Activated CD8-positive, alpha-beta memory T cell treated with anti-CD3 and anti-CD28 coated beads for 24 hours (primary cell): ENCODE measurements at regions not wholly inside any gene's neighbourhood (a gene's known extent, or its start where the extent isn't known, plus 50 kb on each side); places are given as distances from the start of the nearest gene placed in this dataset.

Experiments used
- DNase-seq: peaks from one replicate; pipeline ENCODE4 v3.0.0-alpha.2; 2020

DNA sequence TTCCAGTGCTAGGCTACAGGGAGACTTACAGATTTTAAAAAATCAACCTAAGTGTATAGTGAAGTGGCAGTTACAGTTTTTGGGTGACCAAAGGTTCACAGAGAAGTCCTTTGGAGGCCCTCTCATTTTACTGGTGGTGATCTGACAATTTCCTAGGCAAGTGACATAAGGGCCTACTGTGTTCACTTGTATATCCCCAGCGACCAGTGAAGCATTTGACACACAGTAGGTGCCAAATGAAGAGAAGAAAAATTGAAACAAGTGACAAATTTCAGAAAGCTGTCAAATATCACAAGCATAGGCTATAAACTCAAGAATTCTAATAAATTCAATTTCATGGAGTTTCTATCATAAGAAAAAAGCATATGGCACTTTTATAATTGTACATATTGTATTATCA is 89.5 kb downstream of the RPL22L1 start:
- DNase-seq = no peak

DNA sequence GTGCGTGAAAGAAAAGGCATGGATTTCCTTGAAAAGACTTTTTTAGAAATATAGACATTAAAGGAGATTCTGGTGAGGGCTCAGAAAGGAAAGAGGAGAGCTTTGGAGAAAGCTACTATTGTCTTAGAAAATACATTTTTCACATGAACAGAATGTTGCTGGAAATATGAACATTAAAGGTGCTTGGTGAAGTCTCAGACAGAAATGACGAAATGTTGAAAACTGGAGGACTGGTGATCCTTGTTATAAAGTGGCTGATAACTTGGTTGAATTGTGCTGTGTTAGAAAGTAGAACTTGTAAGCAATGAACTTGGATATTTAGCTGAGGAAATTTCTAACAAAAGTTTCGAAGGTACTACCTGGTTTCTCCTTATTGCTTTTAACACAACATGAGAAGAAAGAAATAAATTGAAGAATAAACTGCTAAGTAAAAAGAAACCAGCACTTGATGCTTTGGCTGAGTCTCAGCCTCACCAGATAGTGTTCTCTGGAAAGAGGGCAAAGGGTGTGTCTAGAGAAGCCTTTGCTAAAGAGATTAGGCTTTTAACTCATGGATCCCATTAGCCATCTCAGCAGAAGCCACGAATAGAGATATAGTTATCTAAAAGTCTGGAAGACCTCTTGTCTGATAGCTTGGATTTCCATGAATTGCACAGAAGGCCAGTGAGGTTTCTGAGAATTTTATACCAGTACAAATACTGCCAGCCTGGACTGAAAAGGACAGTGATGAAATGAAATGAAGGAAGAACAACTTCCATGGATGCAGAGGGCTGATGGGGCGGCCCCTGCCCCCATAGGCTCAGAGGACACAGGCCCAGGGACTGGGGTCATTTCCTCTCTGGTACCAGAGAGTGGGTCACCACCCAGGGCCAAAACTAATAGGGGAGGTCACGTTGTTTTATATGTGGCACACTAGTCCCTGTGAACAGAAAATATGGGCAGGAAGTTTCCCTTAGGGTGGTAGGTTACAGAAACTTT is 91.5 kb downstream of the RPL22L1 start:
- DNase-seq = no peak

DNA sequence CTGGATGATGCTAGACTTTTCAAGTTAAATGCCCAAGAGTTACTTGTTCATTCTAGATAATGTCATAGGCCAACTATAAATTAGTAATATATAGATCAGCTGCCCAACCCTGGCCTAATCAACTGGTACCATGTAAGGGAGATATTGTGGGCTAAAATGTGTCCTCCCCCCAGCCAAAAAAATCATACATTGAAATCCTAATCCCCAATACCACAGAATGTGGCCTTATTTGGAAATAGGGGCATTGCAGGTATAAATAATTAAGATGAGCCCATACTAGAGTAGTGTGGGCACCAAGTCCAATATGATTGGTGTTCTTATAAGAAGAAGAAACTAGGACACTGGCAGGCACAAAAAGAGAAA is 92.5 kb downstream of the RPL22L1 start:
- DNase-seq = no peak

DNA sequence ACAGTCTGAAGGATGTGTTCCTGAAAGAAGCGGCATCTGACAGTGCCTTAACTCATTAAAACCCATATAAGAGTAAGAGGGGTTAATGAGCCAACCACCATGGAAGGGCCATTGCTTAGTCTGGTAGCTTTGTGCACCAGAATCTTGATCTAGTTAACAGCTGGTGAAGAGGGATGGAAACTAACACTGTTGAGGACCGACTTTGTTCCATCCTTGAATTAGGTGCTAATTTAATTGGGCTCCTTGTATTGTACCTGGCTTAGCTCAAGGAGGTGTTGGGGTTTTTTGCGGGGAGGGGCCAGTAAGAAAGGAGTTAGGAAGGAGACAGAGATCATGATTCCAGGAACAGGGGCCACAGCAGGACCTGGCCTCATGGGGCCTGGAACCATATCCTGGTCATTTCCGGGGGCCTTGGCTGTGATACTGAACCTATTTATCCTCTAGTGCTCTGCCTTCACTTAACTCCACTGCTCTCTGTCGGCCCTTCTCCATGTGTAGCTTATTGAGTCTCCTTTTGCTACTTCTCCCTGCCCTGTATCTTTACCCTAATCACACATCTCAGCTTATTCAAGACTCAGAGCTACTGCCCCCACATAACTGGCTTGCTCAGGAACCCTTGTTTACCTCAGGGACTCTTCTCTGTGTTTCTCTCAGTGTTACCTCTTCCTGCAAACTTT is 93.0 kb downstream of the RPL22L1 start:
- no peak for DNase-seq

DNA sequence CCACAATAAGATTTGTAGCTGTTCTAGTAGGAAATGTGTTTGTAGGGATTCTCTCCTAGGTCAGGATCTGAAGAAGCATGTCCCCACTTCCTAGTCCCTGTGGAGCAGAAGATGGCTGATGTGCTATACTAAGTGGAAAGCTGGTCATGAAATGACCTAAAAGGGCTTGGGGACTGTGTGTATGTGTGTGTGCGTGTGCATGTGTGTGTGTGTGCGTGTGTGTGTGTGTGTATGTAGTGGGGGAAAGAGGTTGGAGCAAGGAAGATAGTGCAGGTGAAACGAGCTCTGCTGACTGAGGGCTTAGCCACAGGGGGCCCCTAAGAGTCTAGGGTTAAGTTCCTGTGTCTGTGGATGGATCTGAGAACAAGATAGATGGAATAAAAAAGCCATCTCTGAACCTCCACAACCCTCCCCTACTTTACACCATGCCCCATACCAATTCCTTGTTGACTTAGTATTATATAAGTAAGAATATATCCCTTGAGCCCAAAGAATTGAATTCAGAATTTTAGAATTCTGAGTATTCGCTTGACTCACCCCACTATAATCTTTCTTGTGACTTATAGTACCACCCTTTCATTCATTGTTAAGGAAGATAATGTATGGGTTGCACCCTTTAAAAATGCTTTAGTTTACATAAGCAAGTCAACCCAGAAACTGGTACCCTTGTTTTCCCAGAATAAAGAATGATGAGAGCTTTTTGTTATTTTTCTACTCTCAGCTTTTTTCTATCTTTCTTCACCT is 96.1 kb downstream of the RPL22L1 start:
- DNase-seq = no peak

DNA sequence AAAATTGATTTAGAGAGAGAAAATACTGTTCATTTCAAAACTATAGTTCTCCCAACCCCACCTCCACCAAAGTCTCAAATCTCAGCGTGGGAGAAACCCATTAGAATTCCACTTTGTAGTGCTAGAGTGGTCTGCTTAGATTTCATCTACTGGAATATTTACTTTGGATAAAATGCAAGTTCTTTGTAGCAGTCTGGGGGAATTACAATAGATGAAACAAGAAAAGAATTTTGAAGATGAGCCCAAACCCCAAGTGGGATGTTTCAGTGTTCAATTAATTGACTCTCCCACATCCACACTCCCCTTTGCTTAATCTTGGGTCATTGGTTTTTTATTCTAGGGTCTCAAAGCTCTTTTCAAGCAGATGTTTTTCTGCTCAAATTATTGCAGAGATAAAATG is 97.8 kb downstream of the RPL22L1 start:
- no peak for DNase-seq

DNA sequence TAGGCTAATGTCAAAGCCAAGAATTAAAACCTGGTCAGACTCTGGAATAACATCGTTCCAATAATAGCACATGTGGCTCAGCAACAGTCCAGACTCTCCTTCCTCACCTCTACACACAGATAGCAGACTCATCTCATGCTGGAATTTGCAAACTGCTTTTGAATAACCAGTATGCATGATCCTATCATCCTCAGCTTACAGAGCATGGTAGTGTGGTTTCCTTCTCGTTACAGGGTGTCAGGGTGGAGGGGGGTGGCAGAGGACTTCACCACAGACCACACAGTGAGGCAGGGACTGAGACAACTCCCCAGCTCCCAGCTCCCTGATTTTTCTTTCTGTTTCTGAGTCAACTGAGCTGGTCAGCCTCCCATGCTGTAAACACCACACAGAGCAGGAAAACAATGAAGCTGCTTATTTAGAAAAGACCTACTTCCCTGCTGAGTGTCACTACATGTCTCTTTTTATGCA is 101.6 kb downstream of the RPL22L1 start:
- DNase-seq = no peak

DNA sequence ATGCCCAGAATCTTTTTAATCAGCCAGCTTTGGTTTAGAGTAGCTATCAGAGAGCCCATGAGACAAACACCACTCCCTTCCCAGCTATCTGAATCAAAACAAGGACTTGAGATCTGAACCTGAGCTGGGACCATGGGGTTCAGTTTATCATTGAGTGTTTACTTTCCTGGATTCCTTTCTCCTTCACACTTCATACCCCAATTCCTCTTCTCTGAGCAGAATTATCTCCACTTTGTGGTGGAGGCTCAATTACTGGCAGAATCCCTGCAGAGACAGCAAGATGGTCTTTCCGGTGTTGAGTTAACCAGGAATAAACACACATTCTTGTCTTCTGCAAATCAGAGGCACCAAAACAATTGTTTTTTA is 102.4 kb downstream of the RPL22L1 start:
- no peak for DNase-seq

DNA sequence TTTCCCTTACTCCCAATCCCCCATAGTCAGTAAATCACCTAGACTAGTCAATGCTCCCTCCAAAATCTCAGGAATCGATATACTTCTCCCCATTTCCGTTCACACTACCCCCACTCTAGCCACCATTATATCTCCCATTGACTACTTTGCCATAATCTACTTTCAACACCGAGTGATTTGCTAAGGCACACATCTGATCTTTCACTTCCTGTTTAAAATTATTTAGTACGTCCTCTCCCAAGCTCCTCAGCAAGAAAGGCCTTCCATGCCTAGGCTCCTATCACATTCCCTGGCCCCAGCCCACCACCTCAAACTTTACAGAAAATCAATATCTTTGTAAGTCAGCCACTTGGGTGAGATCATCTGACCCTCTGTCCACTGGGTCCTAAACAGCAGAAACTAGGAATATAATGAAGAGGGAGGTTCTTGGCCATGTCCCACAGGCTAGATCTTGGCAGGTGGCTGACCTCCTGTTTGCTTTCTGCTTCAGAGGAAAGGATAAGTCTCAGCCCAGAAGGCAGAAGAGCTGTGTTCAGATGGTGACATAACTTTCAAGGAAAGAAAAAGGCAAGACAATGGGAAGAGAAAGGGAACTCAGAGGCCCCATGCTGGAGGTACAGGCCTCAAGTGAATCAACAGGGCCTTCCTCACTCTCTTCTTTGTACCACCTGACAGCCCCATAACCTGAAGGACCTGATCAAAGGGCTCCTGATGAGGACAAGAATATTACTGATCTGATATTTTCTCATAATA is 103.0 kb downstream of the RPL22L1 start:
- no peak for DNase-seq

DNA sequence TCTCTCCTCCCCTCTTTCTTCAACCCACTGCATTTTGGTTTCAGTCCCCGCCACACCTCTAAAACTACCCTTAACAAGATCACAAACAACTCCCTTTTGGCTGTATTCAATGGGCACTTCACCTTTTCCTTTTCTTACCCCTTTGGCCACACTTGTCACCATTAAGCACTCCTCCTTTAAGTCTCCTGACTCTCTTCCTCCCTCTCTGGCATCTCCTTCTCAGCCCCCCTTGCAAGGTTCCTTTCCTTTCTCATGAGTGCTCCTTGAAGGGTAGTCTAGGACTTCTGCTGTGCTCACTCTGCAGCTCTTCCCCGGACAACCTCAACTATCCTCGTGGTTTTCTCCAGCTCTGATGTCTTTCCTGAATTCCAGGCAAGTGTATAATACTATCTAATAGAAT is 103.7 kb downstream of the RPL22L1 start:
- no peak for DNase-seq

DNA sequence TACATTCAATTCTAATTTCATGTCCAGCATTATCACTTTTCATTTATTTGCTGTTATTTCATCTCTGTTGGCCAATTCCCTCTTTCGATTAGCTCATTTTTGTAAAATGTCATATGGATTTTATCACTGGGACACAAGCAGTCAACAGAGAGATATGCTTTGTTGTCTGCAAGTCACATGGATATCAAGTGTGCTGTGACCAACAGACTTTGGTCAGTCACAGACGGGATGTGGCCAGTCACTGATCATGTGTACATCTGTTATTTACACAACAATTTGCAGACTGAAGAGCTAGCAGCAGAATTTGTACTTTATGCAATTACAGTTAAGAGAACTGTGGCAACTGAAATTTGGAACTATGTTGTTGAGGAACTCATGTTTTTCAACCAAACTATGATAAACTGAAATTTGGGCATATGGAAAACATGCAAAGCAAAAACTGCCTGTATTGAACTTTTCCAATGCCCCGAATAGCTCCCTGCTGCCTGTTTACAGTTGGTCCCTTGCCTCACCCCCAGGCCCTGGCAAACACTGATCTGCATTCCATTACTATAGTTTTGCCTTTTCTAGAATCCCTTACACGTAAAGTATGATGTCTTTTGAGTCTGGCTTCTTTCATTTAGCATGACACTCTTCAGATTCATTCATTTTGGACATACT is 104.4 kb downstream of the RPL22L1 start:
- DNase-seq = no peak

DNA sequence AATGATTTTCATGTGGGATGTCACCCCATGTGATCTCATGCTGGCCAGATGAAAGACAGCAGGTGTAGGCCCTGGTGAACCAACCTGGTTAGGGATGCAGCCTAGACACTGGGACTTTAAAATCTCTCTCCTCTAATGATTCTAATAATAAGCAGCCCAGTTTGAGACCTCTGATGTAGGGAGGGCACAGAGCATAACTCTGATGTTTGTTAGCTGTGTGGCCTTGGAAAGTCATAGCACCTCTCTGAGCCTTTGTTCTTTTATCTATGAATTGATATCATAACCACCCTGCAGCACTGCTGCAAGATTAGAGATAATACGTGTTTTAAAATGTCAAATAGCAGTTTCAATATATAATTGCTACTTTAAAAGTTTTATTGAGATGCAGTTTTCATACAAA is 106.0 kb downstream of the RPL22L1 start:
- DNase-seq = no peak

DNA sequence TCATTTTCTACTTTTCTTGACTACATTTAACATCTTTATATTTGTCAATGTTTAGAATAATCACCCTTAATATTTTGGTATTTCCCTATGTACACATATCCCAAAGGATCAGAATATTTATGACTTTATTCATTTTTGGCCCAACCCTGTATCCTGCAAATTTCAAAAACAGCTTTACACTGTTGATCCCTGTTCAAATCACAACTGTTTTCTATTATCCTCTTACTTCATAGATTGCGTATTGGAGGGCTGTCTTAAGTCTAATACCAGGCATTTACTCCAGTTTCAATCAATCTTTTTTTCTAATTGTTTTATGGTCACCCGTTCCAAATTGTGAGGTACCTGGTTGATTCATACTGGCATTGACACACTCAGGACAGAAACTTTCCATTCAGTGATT is 107.9 kb downstream of the RPL22L1 start:
- no peak for DNase-seq

DNA sequence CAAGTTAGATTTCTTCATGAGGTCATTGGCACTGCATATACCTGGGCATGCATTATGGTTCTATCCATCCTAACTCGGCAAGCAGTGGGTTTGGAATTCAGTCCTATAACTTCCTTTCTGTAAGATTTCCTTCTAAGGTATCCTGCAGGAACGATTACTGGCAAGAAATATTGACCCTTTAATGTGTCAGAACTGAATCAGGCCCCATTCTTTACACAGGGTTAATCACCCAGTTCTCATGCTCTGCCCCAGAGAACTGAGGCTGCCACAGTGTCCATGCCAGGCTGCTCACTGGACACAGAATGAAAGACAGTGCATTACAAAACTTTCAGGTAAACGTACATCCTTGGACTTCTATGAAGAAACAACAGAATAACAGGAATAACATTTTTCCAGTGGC is 108.9 kb downstream of the RPL22L1 start:
- DNase-seq = no peak

DNA sequence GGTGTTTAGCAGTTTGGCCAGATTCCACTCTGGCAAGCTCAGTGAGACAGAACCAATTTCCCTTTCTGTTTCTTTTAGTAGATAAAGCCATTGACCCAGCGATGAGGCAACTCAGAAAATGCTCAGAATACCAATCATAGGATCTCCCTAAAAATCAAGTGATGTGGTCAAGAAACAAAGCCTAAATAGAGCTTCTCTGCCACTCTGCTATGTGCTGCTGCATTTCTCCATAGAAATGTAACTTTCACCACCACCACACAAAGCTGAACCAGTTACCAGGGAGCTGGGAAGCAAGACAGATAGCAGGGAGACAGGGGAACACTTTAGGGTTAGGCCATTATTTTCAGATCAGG is 109.8 kb downstream of the RPL22L1 start:
- DNase-seq = no peak

DNA sequence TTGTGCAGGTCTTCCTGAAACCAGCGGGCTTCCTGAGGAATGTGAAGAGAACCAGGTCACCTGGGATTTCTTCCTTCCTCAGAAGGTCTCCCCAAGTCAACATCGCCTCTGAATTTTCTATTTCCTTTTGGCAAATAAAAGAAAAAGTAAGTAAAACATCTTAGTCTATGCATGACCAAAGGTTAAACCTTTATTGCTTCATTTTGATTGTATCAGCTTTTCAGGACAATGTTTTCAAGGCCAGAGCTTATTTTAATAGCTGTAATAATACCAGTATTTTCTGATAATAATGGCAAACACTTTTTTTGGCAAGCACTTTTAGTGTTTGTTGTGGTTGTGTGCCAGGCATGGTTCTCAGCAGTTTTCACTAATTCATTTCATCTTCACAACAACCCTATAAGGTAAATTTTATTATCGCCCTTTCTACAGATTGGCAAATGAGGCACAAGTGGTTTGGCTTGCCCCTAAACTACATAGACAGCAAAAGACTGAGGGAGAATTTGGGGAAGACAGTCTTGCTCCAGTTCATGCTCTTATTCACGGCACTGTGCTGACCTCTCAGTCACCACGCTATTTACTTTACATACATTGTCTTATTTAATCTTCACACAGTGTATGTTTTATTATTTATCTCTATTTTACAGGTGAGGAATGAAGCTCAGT is 110.4 kb downstream of the RPL22L1 start:
- no peak for DNase-seq

DNA sequence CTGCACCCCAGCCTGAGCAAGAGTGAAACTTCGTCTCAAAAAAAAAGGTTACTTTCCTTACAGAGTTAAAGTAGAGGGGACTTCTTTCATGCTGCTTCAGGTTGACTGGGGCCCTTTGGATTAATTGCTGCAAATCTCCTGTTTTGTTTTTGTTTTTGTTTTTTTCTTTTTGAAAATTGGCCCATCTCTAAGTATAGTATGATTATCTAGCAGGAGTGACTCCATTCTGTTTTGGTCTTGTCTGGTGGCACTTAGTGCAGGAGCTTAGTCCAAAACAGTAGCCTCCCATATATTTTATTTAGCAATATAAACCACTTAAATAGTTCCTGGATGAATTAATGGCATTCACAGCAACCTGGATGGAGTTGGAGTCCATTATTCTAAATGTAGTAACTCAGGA is 113.0 kb downstream of the RPL22L1 start:
- DNase-seq = no peak

DNA sequence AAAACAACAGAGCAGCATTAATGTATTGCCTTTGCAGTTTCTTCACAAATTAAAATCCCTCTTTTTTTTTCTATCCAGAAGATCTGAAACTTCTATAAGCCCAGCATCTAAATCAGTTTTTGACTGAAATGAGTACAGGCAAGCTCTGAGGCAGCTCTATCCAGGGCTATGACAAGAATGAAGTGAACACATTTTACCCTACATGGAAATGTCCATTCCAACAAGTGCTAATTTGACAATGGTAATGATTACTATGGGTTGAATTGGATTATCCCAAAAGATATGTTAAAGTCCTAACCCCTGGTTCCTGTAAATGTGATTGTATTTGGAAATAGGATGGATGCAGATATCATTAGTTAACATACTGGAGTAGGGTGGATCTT is 115.7 kb downstream of the RPL22L1 start:
- no peak for DNase-seq

DNA sequence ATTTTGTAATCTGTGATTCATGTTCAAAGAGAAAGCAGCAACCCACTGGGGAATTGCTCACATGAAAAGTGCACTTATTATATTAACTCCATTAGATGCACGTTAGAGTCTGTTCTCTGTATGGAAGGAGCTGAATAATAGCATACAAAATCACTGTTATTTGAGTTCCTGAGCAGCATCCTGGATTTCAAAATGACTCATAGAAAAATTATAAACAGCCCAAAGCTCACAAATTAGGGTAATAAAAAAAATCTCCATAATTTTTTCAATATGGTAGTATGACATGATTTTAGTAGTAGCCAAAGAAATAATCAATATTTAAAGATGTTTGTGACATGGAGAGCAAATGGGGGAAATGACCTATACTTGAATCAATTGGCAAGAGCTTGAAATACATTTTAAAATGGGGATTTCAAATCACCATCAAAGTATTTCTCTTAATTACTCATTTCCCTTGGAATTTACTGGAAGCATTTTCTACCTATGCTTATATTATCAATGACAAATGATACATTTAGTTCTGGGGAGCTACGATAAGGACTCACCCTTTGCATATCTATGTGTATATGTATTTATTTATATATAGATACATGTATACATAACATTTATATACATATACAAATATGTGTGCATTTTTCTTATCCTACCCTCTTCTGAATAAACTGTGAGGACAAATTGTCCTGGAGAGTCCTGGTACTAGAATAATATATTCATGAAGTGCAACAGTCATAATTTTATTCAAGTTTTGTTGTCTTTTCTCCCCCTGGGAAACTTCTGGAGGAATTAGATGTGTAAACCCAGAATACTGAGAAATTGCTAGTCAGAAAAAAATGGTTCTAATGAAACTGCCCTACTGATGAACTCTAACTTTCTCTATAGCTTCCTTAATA is 116.3 kb downstream of the RPL22L1 start:
- DNase-seq = no peak

DNA sequence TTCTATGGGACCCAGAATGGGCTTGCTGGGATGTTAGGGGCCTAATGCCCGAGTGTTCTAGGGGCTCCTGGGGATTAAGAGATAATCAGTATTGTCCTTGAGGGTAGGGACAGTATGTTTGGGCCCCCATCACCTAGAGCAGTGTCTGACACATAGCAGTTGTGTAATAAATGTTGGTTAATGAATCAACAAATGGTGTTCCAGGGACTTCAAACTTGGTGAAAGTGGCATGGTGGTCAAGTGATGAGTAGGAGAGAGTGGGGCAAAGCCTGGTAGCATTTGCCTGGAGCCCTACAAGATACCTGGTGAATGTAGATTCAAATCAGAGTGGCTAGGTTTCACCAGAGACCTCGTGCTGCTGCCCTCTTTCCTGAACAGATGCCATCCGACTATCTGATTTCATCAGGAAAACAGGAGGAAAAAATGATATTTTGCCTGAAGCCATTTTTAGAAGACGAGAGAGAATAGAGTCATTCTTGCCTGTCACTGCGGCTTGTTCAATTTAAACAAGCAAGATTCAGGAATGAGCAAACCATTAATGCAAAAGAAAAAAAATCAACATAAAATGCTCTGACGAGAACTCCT is 117.3 kb downstream of the RPL22L1 start:
- no peak for DNase-seq
